H1 (cell line): ENCODE measurements at regions not wholly inside any gene's neighbourhood (a gene's known extent, or its start where the extent isn't known, plus 50 kb on each side); places are given as distances from the start of the nearest gene placed in this dataset.

Source experiments
- CHD7 ChIP-seq: fragments of 300-600 bp; sonication (generic); IDR thresholded peaks from 2 replicates; pipeline ENCODE4 v1.7.1; 2012; ENCODE audit warnings: low read length, moderate library complexity, mild to moderate bottlenecking, inconsistent platforms; ENCODE audit not compliant: insufficient replicate concordance
- CREB1 ChIP-seq: IDR thresholded peaks from 2 replicates; pipeline ENCODE4 v1.6.1; 2012; ENCODE audit warnings: inconsistent platforms
- EGR1 ChIP-seq: IDR thresholded peaks from 2 replicates; pipeline ENCODE4 v1.6.1; 2011; ENCODE audit warnings: low read depth, low read length, borderline replicate concordance
- KDM4A ChIP-seq: IDR thresholded peaks from one replicate; pipeline ENCODE4 v1.7.1; 2012; ENCODE audit warnings: low read depth, mild to moderate bottlenecking, moderate library complexity, low read length, inconsistent platforms; ENCODE audit not compliant: severe bottlenecking
- RBBP5 ChIP-seq: IDR thresholded peaks from 2 replicates; pipeline ENCODE4 v1.7.1; 2012; ENCODE audit warnings: low read depth, mild to moderate bottlenecking, inconsistent platforms, low read length, moderate library complexity, borderline replicate concordance
- SAP30 ChIP-seq: fragments of 300-600 bp; sonication (generic); IDR thresholded peaks from 2 replicates; pipeline ENCODE4 v1.7.1; 2012; ENCODE audit warnings: low read length, moderate library complexity, mild to moderate bottlenecking, inconsistent platforms; ENCODE audit not compliant: insufficient read depth, insufficient replicate concordance
- SRF ChIP-seq: IDR thresholded peaks from 2 replicates; pipeline ENCODE4 v1.6.1; 2011; ENCODE audit warnings: mild to moderate bottlenecking, low read depth, low read length, moderate library complexity
- SUZ12 ChIP-seq: fragments of 200-600 bp; sonication (generic); IDR thresholded peaks from 2 replicates; pipeline ENCODE4 v1.6.1; 2012; ENCODE audit warnings: mild to moderate bottlenecking, inconsistent platforms, low read length, moderate library complexity, mixed read lengths
- TAF7 ChIP-seq: optimal IDR thresholded peaks from 2 replicates; pipeline ENCODE3; 2011; ENCODE audit warnings: low read depth, mild to moderate bottlenecking, inconsistent platforms, low read length, moderate library complexity, borderline replicate concordance
- TBP ChIP-seq: IDR thresholded peaks from 2 replicates; pipeline ENCODE4 v1.6.1; 2011; ENCODE audit warnings: low read depth, low read length, improper control_type of control experiment
- TCF12 ChIP-seq: IDR thresholded peaks from 2 replicates; pipeline ENCODE4 v1.6.1; 2011; ENCODE audit warnings: low read depth, mild to moderate bottlenecking, low read length

DNA sequence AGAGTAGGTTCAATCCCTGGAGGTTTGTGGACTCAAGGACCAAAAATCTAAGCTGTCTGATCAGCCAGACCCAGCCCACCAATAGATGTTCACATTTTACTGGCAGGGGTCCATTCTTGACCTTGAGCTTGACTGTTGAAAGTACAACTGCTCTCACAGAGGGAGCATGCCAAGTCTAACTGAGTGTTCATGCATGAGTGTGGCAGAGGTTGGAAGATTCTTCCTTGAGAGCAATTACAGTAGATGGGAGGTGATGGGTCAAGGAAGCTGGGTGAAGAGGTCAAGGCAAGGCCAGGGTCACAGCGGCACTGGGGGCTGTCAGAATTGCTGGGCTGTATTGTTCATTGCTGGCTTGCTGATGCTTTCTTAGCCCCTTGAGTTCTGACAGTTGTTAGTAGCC, 202.8 kb upstream of the SVIL start (continued):
- no peak for TF ChIP-seq CHD7
- TF ChIP-seq TCF12: no peak
- TF ChIP-seq SRF: no peak
- no peak for TF ChIP-seq TAF7
- TF ChIP-seq KDM4A: no peak
- TF ChIP-seq TBP: no peak
- no peak for TF ChIP-seq RBBP5
- no peak for TF ChIP-seq EGR1
- no peak for TF ChIP-seq CREB1
- TF ChIP-seq SAP30: no peak
- TF ChIP-seq SUZ12: no peak
